ENCODE measurements at regions not wholly inside any gene's neighbourhood (a gene's known extent, or its start where the extent isn't known, plus 50 kb on each side); places are given as distances from the start of the nearest gene placed in this dataset.

DNA sequence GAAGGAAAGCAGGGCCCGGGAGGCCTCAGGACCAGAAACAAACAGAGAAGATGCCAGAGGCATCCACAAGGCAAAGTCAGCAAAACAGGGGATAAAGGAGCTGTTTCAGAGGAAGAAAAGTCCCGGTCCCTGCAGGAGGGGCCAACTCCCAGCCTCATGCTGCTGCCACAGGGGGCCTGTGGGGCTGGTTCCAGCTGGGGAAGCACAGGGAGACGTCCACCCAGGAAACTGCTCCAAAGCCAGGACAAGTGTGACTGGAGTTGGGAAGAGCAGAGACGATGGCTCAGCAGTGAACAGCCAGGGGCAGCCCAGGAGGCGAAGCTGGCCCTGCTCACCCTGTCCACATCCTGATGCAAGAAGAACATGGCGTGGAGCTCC lies 454.4 kb downstream of the BRD1 start:
- no peak for DNase-seq

GRCh38 chr22:49372530-49373288 lies 455.0 kb downstream of the BRD1 start:
- no peak for DNase-seq

GRCh38 chr22:49372111-49372529 lies 455.6 kb downstream of the BRD1 start:
- no peak for DNase-seq

DNA sequence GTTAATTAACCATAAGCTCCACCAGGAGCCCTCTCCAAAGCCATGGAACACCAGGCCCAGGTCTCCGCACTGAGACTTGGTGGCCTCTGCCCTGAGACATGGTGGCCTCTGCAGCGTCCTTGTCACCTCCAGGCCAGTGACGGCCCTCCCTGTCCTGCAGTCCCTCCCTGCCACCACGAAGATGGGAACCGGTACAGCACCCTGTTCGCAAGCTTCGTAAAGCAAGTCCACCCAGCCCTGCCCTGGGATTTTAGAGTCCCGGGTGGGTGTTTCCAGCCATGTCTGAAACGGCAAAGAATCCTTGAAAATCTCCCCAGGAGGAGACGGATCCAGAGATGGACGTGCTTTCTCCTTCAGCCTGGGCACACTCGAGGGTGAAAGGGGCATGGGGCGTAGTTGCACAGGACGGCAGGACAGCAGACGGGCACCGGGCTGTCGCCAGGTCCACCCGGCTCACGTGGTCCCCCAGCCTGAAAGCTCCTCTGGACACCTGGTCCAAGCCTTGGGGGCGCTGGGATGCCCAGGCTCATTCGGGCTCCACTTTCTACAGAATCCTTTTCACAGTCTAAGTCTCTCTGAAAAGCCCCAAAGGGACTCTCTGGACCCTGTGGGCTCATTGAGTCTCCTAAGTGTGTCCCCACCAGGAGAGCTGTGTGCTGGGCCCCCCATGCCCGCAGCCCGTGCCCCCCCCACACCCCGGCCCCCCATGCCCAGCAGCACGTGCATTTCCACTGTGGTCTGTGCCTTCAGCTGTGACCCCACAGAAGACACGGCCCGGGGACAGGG lies 456.2 kb downstream of the BRD1 start:
- DNase-seq: no peak

GRCh38 chr22:49370627-49371301 lies 456.9 kb downstream of the BRD1 start:
- no peak for DNase-seq

GRCh38 chr22:49369726-49370626 lies 457.7 kb downstream of the BRD1 start:
- no peak for DNase-seq

GRCh38 chr22:49368976-49369725 lies 458.5 kb downstream of the BRD1 start:
- DNase-seq: peak; percentile 20

DNA sequence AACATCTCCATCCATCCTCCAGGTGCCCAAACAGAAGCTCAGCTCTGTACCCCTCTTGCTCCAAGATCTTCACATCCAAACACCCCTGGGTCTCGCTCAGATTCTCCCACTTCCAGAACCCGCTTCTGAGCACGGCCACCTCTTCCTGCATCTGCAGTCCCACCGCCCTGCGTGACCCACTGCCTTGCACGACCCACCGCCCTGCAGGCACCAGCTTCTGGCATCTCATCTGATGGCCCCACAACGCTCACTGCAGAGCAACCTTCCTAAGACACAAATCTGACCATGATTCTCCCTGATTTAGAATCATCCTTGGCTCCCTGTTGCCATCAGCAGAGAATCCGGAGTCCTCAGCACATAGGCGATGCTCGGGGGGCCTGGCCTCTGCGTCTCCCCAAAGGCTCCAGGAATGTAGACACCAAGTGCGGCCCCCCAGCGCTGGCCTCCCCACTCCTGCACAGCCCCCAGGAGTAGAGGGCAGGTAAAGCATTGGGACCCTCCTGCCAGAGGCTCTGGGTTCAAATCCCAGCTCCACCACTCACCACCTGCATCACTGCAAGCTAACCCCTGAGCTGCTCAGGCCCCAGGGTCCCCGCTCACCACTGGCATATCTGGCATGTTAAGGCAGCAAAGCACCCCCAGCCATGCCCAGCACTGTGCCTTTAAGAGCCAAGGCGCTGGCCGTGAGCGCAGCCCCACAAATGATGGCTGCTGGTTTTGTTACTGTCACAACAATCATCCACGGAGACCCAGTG lies 459.3 kb downstream of the BRD1 start:
- no peak for DNase-seq

DNA sequence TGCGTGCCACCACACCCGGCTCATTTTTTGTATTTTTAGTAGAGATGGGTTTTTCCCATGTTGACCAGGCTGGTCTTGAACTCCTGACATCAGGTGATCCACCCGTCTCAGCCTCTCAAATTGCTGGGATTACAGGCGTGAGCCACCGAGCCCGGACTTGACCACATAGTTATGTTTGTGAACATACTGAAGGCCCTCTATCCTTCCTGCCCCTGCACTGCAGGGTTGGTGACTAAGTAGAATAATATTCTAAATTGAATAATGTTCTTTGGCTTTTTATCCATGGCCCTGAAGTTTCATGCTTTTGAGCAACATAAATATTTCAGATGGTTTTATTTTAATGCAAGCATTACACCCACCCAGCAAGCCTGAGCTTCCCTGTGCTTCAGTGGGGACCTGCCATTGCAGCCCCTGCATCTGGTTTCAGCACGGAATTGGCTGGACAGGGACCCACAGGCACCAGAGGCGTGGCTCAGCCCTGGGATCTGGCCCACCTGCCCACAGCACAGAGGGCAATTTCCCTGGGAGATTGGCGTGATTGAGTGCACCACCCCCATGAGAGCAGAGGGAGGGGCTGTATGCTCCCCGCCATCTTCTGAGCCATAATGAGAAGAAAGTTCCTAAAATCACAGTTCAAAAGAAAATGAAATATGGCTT lies 460.5 kb downstream of the BRD1 start:
- no peak for DNase-seq

- DNase-seq: no peak
Observed at GRCh38 chr22:49366437-49366836, 461.2 kb downstream of the BRD1 start.

GRCh38 chr22:49365910-49366309 lies 461.8 kb downstream of the BRD1 start:
- no peak for DNase-seq

DNA sequence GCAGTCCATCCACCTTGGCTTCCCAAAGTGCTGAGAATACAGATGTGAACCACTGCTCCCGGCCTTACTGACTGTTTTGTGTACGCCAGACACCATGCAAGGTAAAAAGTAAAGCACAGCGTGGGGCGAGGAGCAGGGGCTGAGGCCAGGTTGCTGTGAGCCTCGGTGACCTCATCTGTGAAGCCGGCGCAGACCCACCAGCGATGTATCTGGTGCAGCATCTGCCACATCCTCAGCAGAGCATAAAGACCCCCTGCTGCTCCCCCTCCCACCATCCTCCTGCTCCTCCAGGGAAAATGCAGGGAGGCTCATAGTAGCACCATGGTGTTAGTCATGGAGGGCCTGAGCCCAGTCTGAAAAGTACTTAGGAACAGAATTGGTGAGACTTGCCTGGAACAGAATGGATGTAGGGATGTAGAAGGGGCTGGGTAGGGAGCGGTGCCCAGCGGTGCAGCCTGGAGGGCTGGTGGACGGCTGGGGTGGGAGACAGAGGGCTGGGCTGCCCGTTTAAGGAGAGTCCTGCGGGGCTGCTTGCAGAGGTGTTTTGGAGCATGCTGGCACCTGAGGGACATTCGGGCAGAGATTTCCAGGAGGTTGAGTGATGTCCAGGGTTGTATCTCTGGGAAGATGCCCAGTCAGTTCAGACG lies 462.4 kb downstream of the BRD1 start:
- DNase-seq: no peak

- no peak for DNase-seq
Observed at GRCh38 chr22:49364398-49364797, 463.3 kb downstream of the BRD1 start.

DNA sequence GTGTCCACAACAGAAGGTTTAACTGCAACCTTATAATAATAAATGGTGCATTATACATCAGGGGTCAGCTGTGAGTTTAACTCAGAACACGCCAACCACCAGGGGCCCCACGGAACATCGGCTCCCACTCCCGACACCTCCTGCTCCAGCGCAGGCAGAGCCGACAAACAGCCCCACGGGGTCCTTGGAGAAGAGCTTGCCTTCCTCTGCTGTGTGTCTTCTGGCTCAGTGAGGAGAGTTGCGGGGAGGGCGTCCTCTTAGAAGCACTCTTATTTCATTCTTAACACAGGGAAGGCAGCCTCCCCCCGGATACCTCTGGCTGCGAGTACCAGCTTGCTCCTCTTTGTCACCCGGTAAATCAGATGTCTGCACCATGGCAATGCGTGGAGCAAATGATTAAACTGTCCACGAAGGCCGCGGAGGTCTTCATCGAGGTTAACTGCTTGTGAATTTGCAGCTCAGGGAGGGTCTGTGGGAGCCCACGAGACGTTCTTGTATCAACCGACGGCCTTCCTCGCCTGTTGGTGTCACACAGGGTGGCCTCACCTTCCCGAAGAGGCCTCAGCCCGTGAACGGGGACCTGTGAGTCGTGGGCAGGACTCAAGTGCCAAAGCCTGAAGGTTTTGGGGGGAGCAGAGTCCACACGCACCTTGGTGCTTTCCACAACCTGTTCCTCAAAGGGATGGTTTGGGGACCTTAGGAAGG lies 464.0 kb downstream of the BRD1 start:
- no peak for DNase-seq

DNA sequence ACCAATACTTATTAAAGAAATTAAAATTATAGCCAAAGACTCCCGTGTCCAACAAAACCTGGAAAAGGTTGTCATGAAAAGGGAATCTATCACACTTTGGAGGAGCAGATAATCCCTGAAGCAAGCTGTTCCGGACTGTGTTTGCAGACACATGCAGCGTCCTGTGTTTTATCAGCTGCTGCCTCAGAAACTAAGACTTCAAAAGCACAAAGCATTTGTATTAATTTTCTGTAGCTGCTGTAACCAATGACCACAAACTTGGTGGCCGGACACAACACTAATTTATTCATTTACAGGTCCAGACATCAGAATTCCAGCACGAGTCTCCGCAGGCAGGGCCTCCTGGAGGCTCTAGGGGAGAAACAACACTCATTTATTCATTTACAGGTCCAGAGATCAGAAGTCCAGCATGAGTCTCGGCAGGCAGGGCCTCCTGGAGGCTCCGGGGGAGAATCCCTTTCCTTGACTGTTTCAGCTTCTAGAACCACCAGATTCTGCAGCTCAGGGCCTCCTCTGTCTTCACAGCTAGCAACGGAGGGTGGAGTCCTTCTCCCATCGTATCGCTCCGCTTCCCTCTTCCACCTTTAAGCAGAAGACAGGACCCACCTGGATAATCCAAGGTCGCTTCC lies 465.3 kb downstream of the BRD1 start:
- DNase-seq: no peak

- no peak for DNase-seq
Observed at GRCh38 chr22:49361164-49361563, 466.5 kb downstream of the BRD1 start.

- no peak for DNase-seq
Observed at GRCh38 chr22:49360746-49361145, 466.9 kb downstream of the BRD1 start.

DNA sequence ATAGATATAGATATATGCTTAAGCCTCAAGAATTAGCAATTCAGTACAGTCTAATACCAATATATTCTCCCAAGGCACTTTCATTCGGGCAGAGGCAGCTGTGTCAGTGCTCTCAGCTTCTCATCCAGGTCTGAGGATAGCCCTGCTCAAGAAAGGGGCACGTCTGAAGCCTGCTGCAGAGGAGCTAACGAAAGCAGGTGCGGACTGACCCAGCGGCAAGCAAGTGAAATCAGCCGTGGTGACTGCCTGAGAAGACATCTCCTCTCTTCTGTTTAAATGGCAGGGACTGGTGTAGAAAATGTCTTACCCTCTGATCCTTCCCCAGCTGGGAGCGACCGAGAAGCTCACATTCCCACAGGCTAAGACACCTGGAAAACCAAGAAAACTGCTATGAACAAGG lies 468.6 kb downstream of the BRD1 start:
- DNase-seq: no peak

All from hematopoietic multipotent progenitor cell treated with erythropoietin and hydrocortisone succinate and interleukin-3 and kit ligand, for 4 days (in vitro differentiated cells).